ENCODE measurements at regions not wholly inside any gene's neighbourhood (a gene's known extent, or its start where the extent isn't known, plus 50 kb on each side); places are given as distances from the start of the nearest gene placed in this dataset.

DNA sequence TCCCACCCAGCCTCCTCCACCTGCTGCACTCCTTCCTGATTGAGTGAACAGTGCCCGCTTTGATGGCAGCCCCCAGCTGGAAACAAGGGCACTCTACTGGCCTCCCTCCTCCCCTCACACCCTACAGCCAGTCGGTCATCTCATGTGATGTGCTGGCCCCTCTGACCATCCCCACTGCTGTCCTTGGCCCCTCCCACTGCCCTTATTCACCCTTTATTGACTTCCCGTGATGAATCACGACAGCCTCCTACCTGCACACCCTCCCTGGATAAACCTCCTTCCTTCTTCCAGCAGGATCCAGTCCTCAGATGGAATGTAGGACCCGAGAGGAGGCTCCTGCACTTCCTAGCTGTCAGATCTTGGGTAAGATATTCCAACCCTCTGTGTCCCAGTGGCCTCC is 186.5 kb upstream of the SH3BP4 start:
- no peak for TF ChIP-seq POLR2A (IDR thresholded peaks at IDR 0.05)
- TF ChIP-seq, protein P1, sequence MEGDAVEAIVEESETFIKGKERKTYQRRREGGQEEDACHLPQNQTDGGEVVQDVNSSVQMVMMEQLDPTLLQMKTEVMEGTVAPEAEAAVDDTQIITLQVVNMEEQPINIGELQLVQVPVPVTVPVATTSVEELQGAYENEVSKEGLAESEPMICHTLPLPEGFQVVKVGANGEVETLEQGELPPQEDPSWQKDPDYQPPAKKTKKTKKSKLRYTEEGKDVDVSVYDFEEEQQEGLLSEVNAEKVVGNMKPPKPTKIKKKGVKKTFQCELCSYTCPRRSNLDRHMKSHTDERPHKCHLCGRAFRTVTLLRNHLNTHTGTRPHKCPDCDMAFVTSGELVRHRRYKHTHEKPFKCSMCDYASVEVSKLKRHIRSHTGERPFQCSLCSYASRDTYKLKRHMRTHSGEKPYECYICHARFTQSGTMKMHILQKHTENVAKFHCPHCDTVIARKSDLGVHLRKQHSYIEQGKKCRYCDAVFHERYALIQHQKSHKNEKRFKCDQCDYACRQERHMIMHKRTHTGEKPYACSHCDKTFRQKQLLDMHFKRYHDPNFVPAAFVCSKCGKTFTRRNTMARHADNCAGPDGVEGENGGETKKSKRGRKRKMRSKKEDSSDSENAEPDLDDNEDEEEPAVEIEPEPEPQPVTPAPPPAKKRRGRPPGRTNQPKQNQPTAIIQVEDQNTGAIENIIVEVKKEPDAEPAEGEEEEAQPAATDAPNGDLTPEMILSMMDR (IDR thresholded peaks at IDR 0.05): no peak
